ENCODE measurements at regions not wholly inside any gene's neighbourhood (a gene's known extent, or its start where the extent isn't known, plus 50 kb on each side); places are given as distances from the start of the nearest gene placed in this dataset.

- TF ChIP-seq CTCF (IDR thresholded peaks at IDR 0.05; ENCODE audit: low read length) (no peak), EZH2 (optimal IDR thresholded peaks at IDR 0.05; ENCODE audit: low read depth, low read length) (no peak)
Observed at GRCh38 chr6:156595476-156595875, 181.7 kb upstream of the ARID1B start.
